H9 (cell line): ENCODE measurements at regions not wholly inside any gene's neighbourhood (a gene's known extent, or its start where the extent isn't known, plus 50 kb on each side); places are given as distances from the start of the nearest gene placed in this dataset.

Experiments used
- DNase-seq: peaks from one replicate; pipeline ENCODE4 v3.0.0-alpha.2; 2017
- H2AFZ ChIP-seq: one replicate; pipeline ENCODE4 v1.6.1; 2013; ENCODE audit warnings: mild to moderate bottlenecking, low read length, control low read depth, moderate library complexity
- H2AK5ac ChIP-seq: 2 replicates; pipeline ENCODE4 v1.6.1; 2013; ENCODE audit warnings: low read length, control low read depth, mixed read lengths; ENCODE audit not compliant: insufficient read length
- H2BK120ac ChIP-seq: one replicate; pipeline ENCODE4 v1.6.1; 2013; ENCODE audit warnings: low read depth, mild to moderate bottlenecking, low read length, control low read depth, inconsistent platforms; ENCODE audit not compliant: poor library complexity, severe bottlenecking
- H2BK12ac ChIP-seq: 2 replicates; pipeline ENCODE4 v1.6.1; 2013; ENCODE audit warnings: low read length, control low read depth, mixed read lengths, low read depth; ENCODE audit not compliant: insufficient read length
- H2BK15ac ChIP-seq: 2 replicates; pipeline ENCODE4 v1.6.1; 2013; ENCODE audit warnings: low read depth, low read length, control low read depth
- H2BK20ac ChIP-seq: one replicate; pipeline ENCODE4 v1.6.1; 2013; ENCODE audit warnings: low read depth, mild to moderate bottlenecking, low read length, control low read depth, inconsistent platforms; ENCODE audit not compliant: poor library complexity, severe bottlenecking
- H2BK5ac ChIP-seq: 2 replicates; pipeline ENCODE4 v1.6.1; 2013; ENCODE audit warnings: low read length, control low read depth, mixed read lengths; ENCODE audit not compliant: insufficient read length
- H3K14ac ChIP-seq: 2 replicates; pipeline ENCODE4 v1.6.1; 2013; ENCODE audit warnings: low read length, control low read depth; ENCODE audit not compliant: insufficient read depth
- H3K18ac ChIP-seq: 2 replicates; pipeline ENCODE4 v1.6.1; 2013; ENCODE audit warnings: low read depth, mild to moderate bottlenecking, mixed read lengths, low read length, control low read depth; ENCODE audit not compliant: insufficient read length
- H3K23ac ChIP-seq: 2 replicates; pipeline ENCODE4 v1.6.1; 2013; ENCODE audit warnings: low read length, control low read depth, mixed read lengths, low read depth; ENCODE audit not compliant: insufficient read length
- H3K23me2 ChIP-seq: 2 replicates; pipeline ENCODE4 v1.6.1; 2013; ENCODE audit warnings: low read depth, mild to moderate bottlenecking, mixed read lengths, low read length, control low read depth; ENCODE audit not compliant: insufficient read length, poor library complexity, severe bottlenecking
- H3K27ac ChIP-seq: 2 replicates; pipeline ENCODE4 v1.5.1; 2013; ENCODE audit warnings: low read length, control low read depth, mixed read lengths, low read depth; ENCODE audit not compliant: insufficient read length
- H3K27me3 ChIP-seq: 2 replicates; pipeline ENCODE4 v1.6.1; 2013; ENCODE audit warnings: low read length, control low read depth, inconsistent platforms; ENCODE audit not compliant: insufficient read depth
- H3K4ac ChIP-seq: 2 replicates; pipeline ENCODE4 v1.6.1; 2013; ENCODE audit warnings: low read depth, mild to moderate bottlenecking, control low read depth, inconsistent platforms, low read length, moderate library complexity
- H3K4me1 ChIP-seq: 2 replicates; pipeline ENCODE4 v1.6.1; 2013; ENCODE audit warnings: low read length, control low read depth, inconsistent platforms; ENCODE audit not compliant: insufficient read depth
- H3K4me2 ChIP-seq: 2 replicates; pipeline ENCODE4 v1.6.1; 2013; ENCODE audit warnings: low read length, control low read depth, mixed read lengths; ENCODE audit not compliant: insufficient read length, insufficient read depth
- H3K56ac ChIP-seq: 2 replicates; pipeline ENCODE4 v1.6.1; 2013; ENCODE audit warnings: low read depth, mild to moderate bottlenecking, mixed read lengths, low read length, control low read depth; ENCODE audit not compliant: insufficient read length
- H3K79me1 ChIP-seq: 2 replicates; pipeline ENCODE4 v1.6.1; 2013; ENCODE audit warnings: low read depth, mild to moderate bottlenecking, moderate library complexity, low read length, control low read depth, inconsistent platforms; ENCODE audit not compliant: insufficient read depth, poor library complexity, severe bottlenecking
- H3K79me2 ChIP-seq: 2 replicates; pipeline ENCODE4 v1.6.1; 2013; ENCODE audit warnings: low read length, control low read depth, inconsistent platforms; ENCODE audit not compliant: insufficient read depth
- H3K9ac ChIP-seq: 2 replicates; pipeline ENCODE4 v1.6.1; 2013; ENCODE audit warnings: low read length, control low read depth, mixed read lengths; ENCODE audit not compliant: insufficient read length; ENCODE audit errors: extremely low read depth
- H3K9me3 ChIP-seq: one replicate; pipeline ENCODE4 v1.6.1; 2013; ENCODE audit warnings: low read depth, low read length, inconsistent platforms; ENCODE audit not compliant: control insufficient read depth
- H3T11ph ChIP-seq: one replicate; pipeline ENCODE4 v1.6.1; 2013; ENCODE audit warnings: mild to moderate bottlenecking, low read length, control low read depth, inconsistent platforms
- H4K20me1 ChIP-seq: one replicate; pipeline ENCODE4 v1.6.1; 2013; ENCODE audit not compliant: control insufficient read depth, insufficient read length, insufficient read depth
- H4K5ac ChIP-seq: 2 replicates; pipeline ENCODE4 v1.6.1; 2013; ENCODE audit warnings: low read depth, mild to moderate bottlenecking, mixed read lengths, low read length, control low read depth; ENCODE audit not compliant: insufficient read length
- H4K8ac ChIP-seq: replicated peaks from 2 replicates; pipeline ENCODE4 v1.6.1; 2013; ENCODE audit warnings: low read length, control low read depth, mixed read lengths, low read depth; ENCODE audit not compliant: insufficient read length
- H4K91ac ChIP-seq: 2 replicates; pipeline ENCODE4 v1.6.1; 2013; ENCODE audit warnings: low read depth, mild to moderate bottlenecking, moderate library complexity, mixed read lengths, low read length, control low read depth; ENCODE audit not compliant: insufficient read length
- H3K27ac Mint-ChIP-seq, 3 experiments: 2 replicates in 2 of 3; 3 replicates in 1 of 3; pipeline ENCODE4 v1.8.0; 2020 to 2021; ENCODE audit warnings: mixed read lengths in 3 of 3, mild to moderate bottlenecking in 1 of 3, moderate library complexity in 1 of 3
- H3K27me3 Mint-ChIP-seq: 2 replicates; pipeline ENCODE4 v1.8.0; 2021; ENCODE audit warnings: low read depth, mild to moderate bottlenecking, moderate library complexity, mixed read lengths
- H3K36me3 Mint-ChIP-seq, 3 experiments: 2 replicates in 2 of 3; 3 replicates in 1 of 3; pipeline ENCODE4 v1.8.0; 2020 to 2021; ENCODE audit warnings: low read depth in 3 of 3, mixed read lengths in 3 of 3; ENCODE audit not compliant: insufficient read depth in 1 of 3
- H3K4me1 Mint-ChIP-seq, 2 experiments: 2 replicates each; pipeline ENCODE4 v1.8.0; 2020; ENCODE audit warnings: mixed read lengths in 2 of 2
- H3K4me3 Mint-ChIP-seq, 2 experiments: 2 replicates in 1 of 2; 3 replicates in 1 of 2; pipeline ENCODE4 v1.8.0; 2020 to 2021; ENCODE audit warnings: mild to moderate bottlenecking in 2 of 2, mixed read lengths in 2 of 2, moderate library complexity in 1 of 2
- H3K9me3 Mint-ChIP-seq, 2 experiments: 2 replicates in 1 of 2; 3 replicates in 1 of 2; pipeline ENCODE4 v1.8.0; 2020; ENCODE audit warnings: mild to moderate bottlenecking in 2 of 2, mixed read lengths in 2 of 2, moderate library complexity in 1 of 2
- CTCF ChIP-seq: fragments of 200-600 bp; sonication (generic); conservative IDR thresholded peaks from 3 replicates; pipeline ENCODE4 v1.8.0; 2021; ENCODE audit warnings: antibody characterized with exemption, mild to moderate bottlenecking
- WGBS: extraction: QIAGEN DNeasy Blood & Tissue Kit; methylation state at CpG from one replicate; pipeline ENCODE4 v1.1.7; 2013; ENCODE audit warnings: missing lambda C conversion rate, low lambda C conversion rate, mixed read lengths; ENCODE audit not compliant: insufficient read length; ENCODE audit errors: extremely low coverage; 5-methylcytosine and 5-hydroxymethylcytosine counted together

- H3K27me3 Mint-ChIP-seq = no peaks in the 10 kb centered on the region
- H3K23me2 ChIP-seq = no peaks in the 10 kb centered on the region
- no peaks in the 10 kb centered on the region for H3K79me1 ChIP-seq
- no peak overlapping the region for H2AK5ac ChIP-seq
- no peak overlapping the region for H2BK12ac ChIP-seq
- H3K4me1 Mint-ChIP-seq = no peaks in the 10 kb centered on the region
- no peak overlapping the region for H4K5ac ChIP-seq
- no peak overlapping the region for H3K56ac ChIP-seq
- H3K79me2 ChIP-seq = no peaks in the 10 kb centered on the region
- no peak overlapping the region for H3K23ac ChIP-seq
- no peak overlapping the region for H4K91ac ChIP-seq
- H3K9me3 Mint-ChIP-seq = peaks cover 11% of the 10 kb centered on the region in 2 experiments
- no peak overlapping the region for H3K4me3 Mint-ChIP-seq
- TF ChIP-seq CTCF = no peak
- H3K14ac ChIP-seq = no peak overlapping the region
- no peaks in the 10 kb centered on the region for H3K27me3 ChIP-seq
- WGBS = no CpG with 5 or more reads among the region's 2 CpGs
- no peak for DNase-seq
- H3T11ph ChIP-seq = no peak overlapping the region
- H2BK20ac ChIP-seq = no peak overlapping the region
- H4K20me1 ChIP-seq = no peaks in the 10 kb centered on the region
- no peak overlapping the region for H2AFZ ChIP-seq
- no peak overlapping the region for H2BK120ac ChIP-seq
- no peak overlapping the region for H3K9ac ChIP-seq
- no peak overlapping the region for H3K27ac ChIP-seq
- H3K27ac Mint-ChIP-seq = no peak overlapping the region
- no peak overlapping the region for H2BK15ac ChIP-seq
- H3K9me3 ChIP-seq = no peaks in the 10 kb centered on the region
- H3K36me3 Mint-ChIP-seq = no peaks in the 10 kb centered on the region
- H4K8ac ChIP-seq = no peak overlapping the region
- no peak overlapping the region for H2BK5ac ChIP-seq
- no peak overlapping the region for H3K4me2 ChIP-seq
- no peak overlapping the region for H3K4ac ChIP-seq
- no peak overlapping the region for H3K18ac ChIP-seq
- no peaks in the 10 kb centered on the region for H3K4me1 ChIP-seq
Observed at GRCh38 chr11:56916587-56916986, 72.1 kb upstream of the OR5AK2 start.
